ENCODE measurements at regions not wholly inside any gene's neighbourhood (a gene's known extent, or its start where the extent isn't known, plus 50 kb on each side); places are given as distances from the start of the nearest gene placed in this dataset.

- no peak for DNase-seq (ENCODE audit: extremely low read depth in 1 of 11, low read depth in 9 of 11, low spot score in 4 of 11)
These were observed 135.7 kb downstream of the RPAP3 start for GRCh38 chr12:47570151-47570550.

GRCh38 chr12:47562201-47562600, 143.6 kb downstream of the RPAP3 start:
- DNase-seq (ENCODE audit: extremely low read depth in 1 of 11, low read depth in 9 of 11, low spot score in 4 of 11), result peak in 1 of 11 donors; percentile 11

GRCh38 chr12:47561746-47562145, 144.1 kb downstream of the RPAP3 start:
- DNase-seq (ENCODE audit: extremely low read depth in 1 of 11, low read depth in 9 of 11, low spot score in 4 of 11), result no peak

GRCh38 chr12:47560415-47560814, 145.4 kb downstream of the RPAP3 start:
- DNase-seq (ENCODE audit: extremely low read depth in 1 of 11, low read depth in 9 of 11, low spot score in 4 of 11), result no peak

- no peak for DNase-seq (ENCODE audit: extremely low read depth in 1 of 11, low read depth in 9 of 11, low spot score in 4 of 11)
These were observed 147.0 kb downstream of the RPAP3 start for GRCh38 chr12:47558625-47559345.

GRCh38 chr12:47557386-47557785, 148.4 kb downstream of the RPAP3 start:
- DNase-seq (ENCODE audit: extremely low read depth in 1 of 11, low read depth in 9 of 11, low spot score in 4 of 11), result no peak

- no peak for DNase-seq (ENCODE audit: extremely low read depth in 1 of 11, low read depth in 9 of 11, low spot score in 4 of 11)
These were observed 149.4 kb downstream of the RPAP3 start for GRCh38 chr12:47556261-47557030.

GRCh38 chr12:47554046-47554653, 151.7 kb downstream of the RPAP3 start:
- DNase-seq (ENCODE audit: extremely low read depth in 1 of 11, low read depth in 9 of 11, low spot score in 4 of 11), result no peak

GRCh38 chr12:47553266-47553665, 152.6 kb downstream of the RPAP3 start:
- DNase-seq (ENCODE audit: extremely low read depth in 1 of 11, low read depth in 9 of 11, low spot score in 4 of 11), result no peak

- DNase-seq (ENCODE audit: extremely low read depth in 1 of 11, low read depth in 9 of 11, low spot score in 4 of 11), result peak in 3 of 11 donors; percentile 1 to 22 (median 9)
These were observed 154.4 kb downstream of the RPAP3 start for GRCh38 chr12:47551426-47551851.

GRCh38 chr12:47549258-47549657, 156.6 kb downstream of the RPAP3 start:
- no peak for DNase-seq (ENCODE audit: extremely low read depth in 1 of 11, low read depth in 9 of 11, low spot score in 4 of 11)

GRCh38 chr12:47548401-47548800, 157.4 kb downstream of the RPAP3 start:
- no peak for DNase-seq (ENCODE audit: extremely low read depth in 1 of 11, low read depth in 9 of 11, low spot score in 4 of 11)

- DNase-seq (ENCODE audit: extremely low read depth in 1 of 11, low read depth in 9 of 11, low spot score in 4 of 11), result no peak
These were observed 158.8 kb downstream of the RPAP3 start for GRCh38 chr12:47547077-47547476.

- DNase-seq (ENCODE audit: extremely low read depth in 1 of 11, low read depth in 9 of 11, low spot score in 4 of 11), result no peak
These were observed 159.8 kb downstream of the RPAP3 start for GRCh38 chr12:47545938-47546609.

- DNase-seq (ENCODE audit: extremely low read depth in 1 of 11, low read depth in 9 of 11, low spot score in 4 of 11), result peak in 5 of 11 donors; percentile 3 to 7 (median 7)
These were observed 171.1 kb downstream of the RPAP3 start for GRCh38 chr12:47534695-47535094.

- no peak for DNase-seq (ENCODE audit: extremely low read depth in 1 of 11, low read depth in 9 of 11, low spot score in 4 of 11)
These were observed 175.8 kb downstream of the RPAP3 start for GRCh38 chr12:47530050-47530449.

- no peak for DNase-seq (ENCODE audit: extremely low read depth in 1 of 11, low read depth in 9 of 11, low spot score in 4 of 11)
These were observed 178.0 kb downstream of the RPAP3 start for GRCh38 chr12:47527816-47528215.

GRCh38 chr12:47520029-47520428, 185.8 kb downstream of the RPAP3 start:
- DNase-seq (ENCODE audit: extremely low read depth in 1 of 11, low read depth in 9 of 11, low spot score in 4 of 11), result no peak

- DNase-seq (ENCODE audit: extremely low read depth in 1 of 11, low read depth in 9 of 11, low spot score in 4 of 11), result no peak
These were observed 188.7 kb downstream of the RPAP3 start for GRCh38 chr12:47517122-47517521.
